Caki2 (cell line): ENCODE measurements at regions not wholly inside any gene's neighbourhood (a gene's known extent, or its start where the extent isn't known, plus 50 kb on each side); places are given as distances from the start of the nearest gene placed in this dataset.
"Not testable (repeated sequence)": the region's sequence is repeated elsewhere in the genome, so short reads cannot be mapped to it uniquely, and the experiment has no call there.

Experiments
- DNase-seq: peaks from one replicate; pipeline ENCODE4 v3.0.0-alpha.2; 2015; ENCODE audit warnings: low read depth
- in situ Hi-C: cut with HindIII; loops from 2 replicates; pipeline ENCODE4 v1.10.0; 2016; ENCODE audit warnings: low sequenced_read_pairs, low pct_unique_long_range_greater_than_20kb, mixed read lengths

DNA sequence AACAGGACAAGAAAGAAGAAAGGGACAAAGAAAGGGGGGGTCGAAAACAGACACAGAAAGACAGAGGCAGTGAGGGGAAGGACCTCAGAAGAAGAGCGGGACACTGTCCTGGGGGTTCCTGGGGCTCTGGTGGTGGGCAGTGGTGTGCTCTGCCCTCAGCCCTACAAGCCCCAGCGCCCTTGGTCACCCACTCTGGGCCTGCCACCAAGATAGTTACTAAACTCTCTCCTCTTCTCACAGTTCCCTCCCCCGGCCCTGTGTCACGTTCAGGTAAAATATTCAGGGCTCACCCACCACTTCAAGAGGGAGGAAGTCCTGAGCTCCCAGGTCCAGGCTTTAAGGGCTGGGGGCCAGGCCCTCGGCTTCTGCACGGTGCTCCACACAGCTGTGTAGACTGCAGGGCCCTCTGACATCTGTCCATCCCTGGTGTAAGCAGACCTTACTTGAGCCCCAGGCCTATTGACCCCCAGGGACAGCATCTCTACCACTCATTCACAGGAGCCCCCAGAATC, 87.4 kb downstream of the MRPL14 start:
- in situ Hi-C loops, result no loop called here
- no peak for DNase-seq

DNA sequence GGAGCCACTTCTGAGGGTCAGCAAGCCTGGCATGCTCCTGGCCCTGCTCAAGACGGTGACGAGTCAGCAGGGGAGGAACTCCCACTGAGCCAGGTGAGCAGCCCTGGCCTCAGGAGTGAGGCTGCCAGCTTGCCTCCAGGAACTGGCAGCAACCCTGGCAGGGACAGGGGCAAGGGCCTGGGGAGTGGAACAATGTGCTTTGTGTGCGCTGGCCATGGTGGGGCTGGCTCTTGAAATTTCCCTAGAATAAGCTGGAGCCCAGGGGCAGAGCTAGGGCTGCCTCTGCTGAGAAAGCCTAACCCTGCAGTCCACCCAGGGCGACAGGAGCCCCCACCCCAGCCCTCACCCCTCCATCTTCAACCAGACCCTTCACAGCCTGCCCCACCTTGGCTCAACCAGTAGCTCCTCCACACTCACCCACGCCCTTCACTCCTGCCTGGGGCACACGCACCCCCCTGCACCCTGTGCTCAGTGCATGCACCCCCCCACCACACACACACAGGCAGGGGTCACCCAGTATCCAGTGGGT, 88.0 kb downstream of the MRPL14 start:
- in situ Hi-C loops, result no loop called here
- no peak for DNase-seq

DNA sequence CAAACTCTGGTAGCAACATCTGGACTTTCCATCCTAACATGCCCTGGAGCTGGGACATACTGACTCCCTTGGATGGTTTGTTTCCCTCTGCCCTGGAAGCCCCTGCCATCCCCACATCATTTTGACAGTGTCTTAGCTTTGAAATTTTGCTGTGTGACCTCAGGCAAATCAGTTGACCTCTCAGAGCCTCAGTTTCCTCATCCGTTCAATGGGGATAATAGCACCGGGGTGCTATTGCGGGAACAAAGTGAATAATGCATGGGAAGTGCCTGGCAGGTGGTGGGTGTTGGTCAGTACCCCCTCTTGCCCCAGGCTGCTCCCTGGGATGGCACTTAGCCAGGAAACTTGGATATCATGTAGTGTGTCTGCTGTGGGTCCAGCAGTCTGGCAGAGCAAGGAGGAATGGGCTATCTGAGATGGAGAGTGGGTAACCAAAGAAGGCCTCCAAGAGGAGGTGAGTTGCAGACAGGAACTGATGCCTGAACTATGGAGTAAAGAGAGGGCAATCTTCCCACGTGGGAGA, 88.6 kb downstream of the MRPL14 start:
- DNase-seq, result no peak

DNA sequence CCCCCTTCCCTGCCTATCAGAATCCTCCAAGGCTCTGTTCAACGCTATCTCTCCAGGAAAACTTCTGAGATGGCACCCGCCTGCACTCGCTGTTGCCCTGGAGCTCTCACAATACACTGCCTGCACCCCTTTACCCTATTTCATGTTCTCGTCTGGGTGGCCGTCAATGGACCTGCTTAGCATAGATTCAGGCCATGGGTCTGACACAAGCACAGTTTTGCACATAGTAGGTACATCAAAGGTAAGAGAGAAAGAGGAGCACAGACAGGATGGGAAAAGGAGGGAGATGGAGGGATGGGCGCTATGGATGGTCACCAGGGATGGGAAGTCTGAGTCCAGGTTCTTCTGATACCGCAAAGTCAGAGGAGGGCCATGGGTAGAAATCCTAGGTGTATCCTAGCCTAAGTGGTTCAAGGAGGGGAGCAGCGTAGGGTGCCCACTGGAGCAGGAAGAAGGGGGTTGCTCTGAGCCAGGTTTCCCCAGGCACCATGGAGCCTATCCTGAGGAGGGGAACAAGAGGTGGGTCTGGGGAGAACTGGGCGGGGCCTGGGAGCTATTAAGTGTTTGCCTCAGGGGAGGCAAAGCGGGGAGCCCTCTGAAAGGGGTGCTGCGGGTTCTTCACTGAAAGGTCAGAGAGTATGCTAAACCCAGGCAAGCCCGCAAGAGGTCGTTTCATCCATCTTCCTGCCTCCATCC, 89.3 kb downstream of the MRPL14 start:
- in situ Hi-C loops, result no loop called here
- no peak for DNase-seq

More for the DNA sequence above, 88.6 kb downstream of the MRPL14 start:
- in situ Hi-C loops, result no loop called here

DNA sequence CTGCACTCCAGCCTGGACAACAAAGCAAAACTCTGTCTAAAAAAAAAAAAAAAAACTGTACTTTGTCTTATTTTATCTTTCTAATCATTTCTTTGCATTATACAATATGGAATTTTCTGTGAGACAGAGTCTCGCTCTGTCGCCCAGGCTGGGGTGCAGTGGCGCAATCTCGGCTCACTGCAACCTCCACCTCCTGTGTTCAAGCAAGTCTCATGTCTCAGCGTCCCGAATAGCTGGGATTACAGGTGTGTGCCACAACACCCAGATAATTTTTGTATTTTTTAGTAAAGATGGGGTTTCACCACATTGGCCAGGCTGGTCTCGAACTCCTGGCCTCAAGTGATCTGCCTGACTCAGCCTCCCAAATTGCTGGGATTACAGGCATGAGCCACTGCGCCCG, 90.0 kb downstream of the MRPL14 start:
- in situ Hi-C loops, DNase-seq: not testable (repeated sequence)

DNA sequence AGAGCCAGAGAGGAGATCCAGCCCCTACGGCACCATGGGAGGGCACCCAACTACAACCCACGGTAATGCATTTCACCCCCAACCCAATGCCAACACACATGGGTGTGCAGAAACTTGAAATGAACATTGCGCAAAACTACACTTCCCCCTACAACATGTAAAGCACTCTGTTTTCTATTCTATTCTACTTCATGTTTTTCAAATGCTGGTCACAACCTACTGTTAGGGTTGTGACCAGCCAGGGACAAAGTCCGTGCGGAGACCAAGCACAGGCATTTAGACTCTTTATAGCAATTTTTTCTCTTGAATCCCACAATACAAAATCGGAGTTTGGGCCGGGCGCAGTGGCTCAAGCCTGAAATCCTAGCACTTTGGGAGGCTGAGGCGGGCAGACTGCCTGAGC, 90.6 kb downstream of the MRPL14 start:
- no peak for DNase-seq
- in situ Hi-C loops, result no loop called here

DNA sequence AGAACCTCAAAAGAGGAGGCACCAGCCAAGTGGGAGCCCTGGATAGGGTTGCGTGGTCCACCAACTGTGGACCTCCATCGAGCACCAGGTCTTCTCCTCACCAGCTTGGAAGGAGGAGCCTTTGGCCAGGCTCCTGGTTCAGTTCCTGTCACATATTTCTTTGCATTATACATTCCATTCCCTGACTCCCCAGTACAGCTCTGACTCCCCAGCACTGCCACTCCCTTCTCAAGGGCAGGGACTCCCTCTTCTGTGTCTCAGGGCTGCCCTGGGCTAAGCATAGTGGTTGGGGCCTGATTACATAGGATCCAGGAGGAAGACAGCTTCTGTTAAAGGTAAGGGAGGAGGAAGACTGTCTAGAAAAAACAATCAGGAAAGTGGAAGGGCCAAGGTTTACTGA, 91.1 kb downstream of the MRPL14 start:
- no peak for DNase-seq
- in situ Hi-C loops, result no loop called here

DNA sequence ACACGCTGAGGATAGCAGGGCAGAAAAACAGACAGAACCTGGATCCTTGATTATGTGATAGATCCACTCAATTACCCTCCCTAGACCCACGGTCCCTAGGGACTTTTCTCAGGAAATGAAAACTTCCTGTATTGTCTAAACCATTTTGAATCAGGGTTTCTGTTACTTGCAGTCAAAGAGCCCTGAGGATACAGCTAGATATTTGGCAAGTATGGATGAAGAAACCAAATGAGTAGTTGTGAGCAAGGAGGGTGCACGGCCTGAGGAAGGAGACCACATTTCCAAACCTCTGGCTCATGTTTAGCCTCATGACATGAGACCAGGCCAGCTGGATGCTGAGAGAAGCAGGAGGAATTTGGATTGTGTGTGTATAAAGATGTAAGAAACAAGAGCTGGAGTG, 91.6 kb downstream of the MRPL14 start:
- DNase-seq, result no peak
- in situ Hi-C loops, result no loop called here

DNA sequence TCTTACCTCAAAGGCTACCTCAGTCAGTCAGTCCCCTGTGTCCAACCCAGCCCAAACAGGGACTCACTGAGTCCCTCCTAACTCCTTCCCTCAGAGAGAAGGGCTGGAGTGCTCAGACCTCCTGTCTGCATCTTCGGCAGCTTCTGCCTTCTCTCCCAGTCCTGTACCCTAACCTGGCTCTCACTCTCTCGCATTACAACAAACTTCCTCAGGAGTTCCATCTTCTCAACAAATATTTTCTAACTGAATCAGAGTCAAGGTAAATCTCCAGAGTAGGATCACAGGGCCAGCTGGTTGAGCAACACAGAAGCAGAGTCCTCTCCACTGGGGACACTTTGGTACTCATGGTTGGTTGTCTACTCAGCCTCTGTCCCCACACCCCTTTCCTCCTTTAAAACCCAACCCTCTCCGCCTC, 92.3 kb downstream of the MRPL14 start:
- no peak for DNase-seq
- in situ Hi-C loops, result no loop called here

DNA sequence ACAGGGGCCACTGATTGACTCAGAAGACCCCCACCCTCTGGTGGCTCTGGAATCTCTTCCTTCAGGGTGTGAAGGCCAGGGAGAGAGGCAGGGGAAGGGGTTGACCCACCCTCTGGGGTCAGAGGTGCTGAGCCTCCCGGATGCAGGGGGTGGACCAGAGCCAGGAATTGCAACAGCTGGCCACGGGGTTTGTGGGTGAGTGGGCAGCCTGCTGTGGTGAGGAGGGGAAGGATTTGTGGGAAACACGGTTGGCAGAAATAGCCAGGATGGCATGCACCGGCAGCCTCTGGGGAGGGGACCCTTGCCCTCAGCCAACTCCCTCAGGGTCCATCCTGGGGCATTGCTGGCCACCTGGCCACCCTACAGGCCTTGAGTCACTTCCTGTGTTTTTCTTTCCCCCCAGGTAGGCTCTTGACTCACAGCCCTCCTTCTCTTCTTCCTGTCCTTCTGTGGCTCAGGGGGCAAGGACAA, 92.8 kb downstream of the MRPL14 start:
- no peak for DNase-seq

DNA sequence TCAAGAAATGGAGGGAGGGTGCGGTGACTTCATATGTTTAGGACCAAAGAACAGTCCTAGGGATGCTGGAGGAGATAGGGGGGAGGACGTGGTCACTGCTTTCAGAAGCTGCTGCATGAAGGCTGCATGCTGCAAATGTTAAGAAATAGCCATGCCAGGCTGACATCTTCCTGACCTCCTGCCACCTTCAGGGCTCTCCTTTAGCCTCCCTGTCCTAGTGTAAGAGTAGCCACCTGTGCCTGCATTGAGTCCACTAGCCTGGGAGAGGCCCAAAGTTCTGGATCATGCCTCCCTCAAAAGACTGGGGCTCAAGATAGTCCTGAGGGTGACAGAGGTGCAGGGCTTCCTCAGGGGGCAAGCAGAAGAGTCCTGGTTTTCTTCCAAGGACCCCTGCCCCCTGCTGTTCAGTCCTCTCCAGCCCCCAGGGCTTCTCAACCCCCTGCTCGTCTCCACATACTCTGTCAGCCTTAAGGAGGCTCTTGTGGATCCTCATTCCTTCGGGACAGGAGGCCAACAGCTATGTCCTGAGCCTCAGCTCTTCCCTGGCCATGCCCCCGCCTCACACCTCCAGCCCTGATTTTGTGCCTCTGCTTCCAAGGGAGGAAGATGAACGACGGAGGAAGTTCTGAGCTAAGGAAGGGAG, 96.3 kb downstream of the MRPL14 start:
- in situ Hi-C loops, result no loop called here
- DNase-seq, result no peak

More for the DNA sequence above, 92.8 kb downstream of the MRPL14 start:
- in situ Hi-C loops, result no loop called here

DNA sequence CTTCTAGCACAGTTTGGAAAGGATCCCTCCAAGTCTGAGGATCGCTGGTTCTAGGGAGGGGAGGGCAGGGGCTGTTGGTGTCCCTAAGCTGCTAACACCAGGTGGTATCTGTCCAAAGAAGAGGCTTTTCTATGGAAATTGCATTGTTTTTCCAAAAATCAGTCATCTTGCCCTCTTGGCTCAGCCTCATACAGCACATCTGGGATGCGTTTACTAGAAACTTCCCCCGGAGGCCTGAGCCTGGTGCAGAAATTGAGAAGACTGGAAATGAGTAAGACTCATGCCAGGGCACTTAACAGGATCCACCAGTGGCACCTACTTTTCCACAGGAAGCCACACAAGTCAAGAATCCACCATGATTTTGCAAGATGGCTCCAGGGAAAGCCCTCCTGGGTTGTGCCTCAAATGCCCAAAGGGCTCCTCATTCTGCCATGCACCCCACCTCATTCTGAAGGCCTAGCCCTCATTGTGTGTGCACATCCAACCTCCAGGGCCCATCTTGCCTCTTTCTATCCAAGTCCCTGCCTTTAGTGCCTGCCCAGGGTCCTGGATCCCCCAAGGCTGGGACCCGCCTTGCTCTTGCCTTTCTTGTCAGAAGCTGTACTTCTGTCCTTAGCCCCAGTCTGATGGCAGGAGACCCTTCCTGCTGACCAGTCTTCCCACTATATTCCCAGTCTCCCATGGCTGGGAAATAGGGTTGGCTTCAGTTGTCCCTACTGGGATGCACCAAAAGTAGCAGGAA, 97.6 kb downstream of the MRPL14 start:
- no peak for DNase-seq
- in situ Hi-C loops, result no loop called here

DNA sequence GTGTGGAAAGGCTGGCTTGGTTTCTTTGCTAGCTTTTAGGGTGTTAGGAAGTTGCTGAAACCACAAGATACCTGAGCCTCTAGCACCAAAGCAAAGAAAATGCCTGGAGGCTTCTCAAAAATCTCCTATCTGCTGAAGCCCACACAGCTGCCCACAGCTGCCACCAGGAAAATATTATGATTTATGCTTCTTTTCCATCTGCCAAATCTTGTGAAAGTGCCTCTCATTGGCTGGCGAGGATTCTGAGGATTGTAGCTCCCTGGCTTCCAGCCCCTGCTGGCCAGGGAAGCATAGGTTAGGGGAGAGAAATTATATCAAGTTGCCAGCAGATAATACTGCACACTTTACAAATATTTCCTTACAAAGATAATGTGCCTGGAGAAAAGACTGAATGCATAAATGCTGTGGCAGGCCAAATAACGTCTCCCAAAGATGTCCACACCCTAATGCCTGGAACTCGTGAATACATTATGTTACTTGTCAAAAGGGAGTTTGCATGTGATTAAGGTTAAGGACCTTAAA, 98.4 kb downstream of the MRPL14 start:
- in situ Hi-C loops, result no loop called here
- DNase-seq, result no peak

DNA sequence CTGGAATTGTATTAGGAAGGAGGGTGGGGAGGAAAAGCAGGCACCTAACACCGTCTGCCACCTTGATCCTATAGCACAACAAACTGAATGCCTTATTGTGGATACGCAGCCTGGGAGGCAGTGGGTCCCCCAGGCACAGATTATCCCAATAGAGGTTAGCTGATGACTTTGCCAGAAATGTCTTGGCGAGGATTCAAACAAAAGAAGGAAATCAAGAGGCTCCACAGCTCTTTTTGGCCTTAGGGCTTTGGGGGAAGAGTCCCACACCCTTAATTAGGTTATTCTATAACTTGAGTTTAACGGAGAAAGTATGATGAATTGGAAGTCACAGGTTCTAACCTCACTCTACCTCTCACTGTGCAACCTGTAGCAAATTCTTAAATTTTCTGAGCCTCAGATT, 102.0 kb downstream of the MRPL14 start:
- in situ Hi-C loops, result no loop called here
- DNase-seq, result no peak

DNA sequence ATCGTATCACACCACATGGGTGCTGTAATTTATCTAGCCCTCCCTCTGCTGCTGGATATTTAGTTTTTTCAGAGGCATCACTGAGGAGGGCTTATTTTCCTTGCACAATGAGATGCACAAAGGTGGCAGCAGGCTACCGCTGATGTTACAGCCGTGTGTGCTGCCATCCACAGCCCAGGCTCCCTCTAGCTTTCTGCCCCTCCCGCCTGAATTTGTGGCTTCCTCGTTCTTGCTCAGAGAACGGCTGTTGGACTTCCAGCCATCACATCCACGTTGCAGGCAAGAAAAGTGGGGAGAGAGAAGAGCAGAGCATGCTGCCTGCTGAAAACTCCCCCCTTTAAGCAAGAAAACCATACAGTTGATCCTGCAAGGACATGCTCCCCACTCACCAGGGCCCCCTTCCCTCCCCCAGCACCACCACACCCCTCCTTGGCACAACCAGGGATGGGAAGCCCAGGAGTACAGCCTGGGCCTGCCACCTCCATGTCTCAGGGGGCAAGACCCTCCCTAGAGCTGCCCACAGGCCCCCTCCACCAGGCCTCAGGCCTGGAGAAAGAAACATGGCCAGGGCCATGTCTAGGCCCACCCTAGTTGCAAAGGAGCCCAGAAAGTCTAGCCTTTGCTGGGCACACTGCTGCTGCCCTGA, 102.6 kb downstream of the MRPL14 start:
- no peak for DNase-seq
- in situ Hi-C loops, result no loop called here

DNA sequence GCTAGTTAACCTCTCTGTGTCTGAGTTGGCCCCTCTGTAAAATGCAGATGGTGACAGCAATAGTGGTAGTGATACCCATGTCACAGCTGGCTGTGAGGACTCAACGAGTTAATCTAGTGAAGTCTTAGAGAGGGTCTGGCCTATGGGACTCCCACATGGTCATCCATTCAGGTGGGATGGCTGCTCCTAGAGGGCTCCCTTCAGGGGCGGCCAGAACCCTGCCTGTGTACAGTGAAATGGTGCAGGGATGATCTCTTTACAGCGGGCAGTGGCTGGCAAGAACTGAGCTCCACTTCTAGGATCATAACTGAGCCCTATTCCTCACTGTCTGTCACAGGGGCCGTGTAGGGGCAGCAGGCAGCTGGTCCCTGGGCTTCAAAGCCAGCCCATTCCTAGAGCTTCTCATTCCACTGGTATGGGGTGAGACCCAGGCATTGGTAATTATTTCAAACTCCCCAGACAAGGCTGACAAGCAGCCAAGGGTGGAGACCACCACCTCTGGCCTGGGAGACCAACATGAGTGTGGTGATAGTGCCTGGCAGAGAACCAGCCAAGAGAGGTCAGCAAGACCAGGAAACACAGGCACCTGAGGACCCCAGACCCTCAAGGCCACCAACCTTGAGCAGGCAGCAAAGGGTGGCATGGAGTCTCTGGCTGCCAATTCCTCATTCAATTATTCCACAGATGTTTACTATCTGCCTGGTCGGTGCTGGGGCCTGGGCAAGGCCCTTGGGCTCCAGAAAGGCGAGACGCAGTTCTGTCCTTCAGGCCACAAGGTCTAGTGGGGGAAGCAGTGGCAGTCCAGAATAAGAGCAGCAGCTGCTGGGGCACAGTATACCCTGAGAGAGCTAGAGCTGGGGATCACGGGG, 103.4 kb downstream of the MRPL14 start:
- no peak for DNase-seq
- in situ Hi-C loops, result no loop called here

DNA sequence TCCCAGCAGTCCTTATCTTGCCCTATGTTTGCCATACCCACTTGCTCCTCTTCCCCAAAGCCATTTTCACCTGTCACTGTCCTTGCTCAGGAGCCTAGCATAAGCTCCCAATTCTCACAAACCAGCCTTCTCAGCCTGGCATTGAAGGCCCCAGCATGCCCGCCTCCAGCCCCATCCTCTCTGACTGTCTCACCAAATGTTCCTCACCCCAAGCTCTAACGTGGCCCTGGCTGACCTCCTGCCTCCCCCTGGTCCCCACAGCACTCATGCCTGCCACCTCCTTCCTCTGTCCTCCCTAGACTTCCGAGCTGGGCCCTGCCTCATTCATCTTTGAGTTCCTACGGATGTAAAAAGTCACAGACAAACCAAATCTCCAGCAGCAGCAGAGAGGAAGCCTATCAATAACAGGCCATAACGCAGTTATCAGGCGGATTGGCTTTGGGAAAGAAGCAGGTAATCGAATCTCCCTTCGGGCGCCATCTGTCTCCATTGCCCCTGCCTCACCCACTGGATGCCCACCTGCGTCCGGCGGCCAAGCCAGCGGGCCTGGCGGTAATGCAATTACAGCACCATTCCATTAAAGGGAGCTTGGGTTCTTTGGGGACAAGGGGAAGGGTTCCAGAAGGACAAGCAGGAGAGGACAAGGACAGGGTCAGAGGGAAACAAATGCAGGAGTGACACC, 104.4 kb downstream of the MRPL14 start:
- in situ Hi-C loops, result no loop called here
- DNase-seq, result no peak
